Fibroblast of skin of back (primary cell): ENCODE measurements at regions not wholly inside any gene's neighbourhood (a gene's known extent, or its start where the extent isn't known, plus 50 kb on each side); places are given as distances from the start of the nearest gene placed in this dataset.

Experiments used
- DNase-seq: peaks from one replicate; pipeline ENCODE4 v3.0.0-alpha.2; 2013

- no peak for DNase-seq
Measured at GRCh38 chr10:2703953-2704352, 363.4 kb upstream of the PFKP start.

- DNase-seq: no peak
Measured at GRCh38 chr10:2701802-2702201, 365.5 kb upstream of the PFKP start.

- no peak for DNase-seq
Measured at GRCh38 chr10:2700626-2701305, 366.6 kb upstream of the PFKP start.

- no peak for DNase-seq
Measured at GRCh38 chr10:2688958-2689357, 378.4 kb upstream of the PFKP start.

- no peak for DNase-seq
Measured at GRCh38 chr10:2686691-2687090, 380.7 kb upstream of the PFKP start.

- DNase-seq: no peak
Measured at GRCh38 chr10:2682491-2682890, 384.9 kb upstream of the PFKP start.

- DNase-seq: no peak
Measured at GRCh38 chr10:2681891-2682290, 385.5 kb upstream of the PFKP start.

GRCh38 chr10:2680821-2681220 lies 386.5 kb upstream of the PFKP start:
- no peak for DNase-seq

GRCh38 chr10:2679646-2680045 lies 387.7 kb upstream of the PFKP start:
- no peak for DNase-seq

- DNase-seq: no peak
Measured at GRCh38 chr10:2676455-2676854, 390.9 kb upstream of the PFKP start.

GRCh38 chr10:2674451-2674850 lies 392.9 kb upstream of the PFKP start:
- no peak for DNase-seq

- DNase-seq: no peak
Measured at GRCh38 chr10:2670864-2671263, 396.5 kb upstream of the PFKP start.

- DNase-seq: no peak
Measured at GRCh38 chr10:2665772-2666171, 401.6 kb upstream of the PFKP start.

- no peak for DNase-seq
Measured at GRCh38 chr10:2660276-2660675, 407.1 kb upstream of the PFKP start.

- DNase-seq: no peak
Measured at GRCh38 chr10:2659660-2660209, 407.6 kb upstream of the PFKP start.

- no peak for DNase-seq
Measured at GRCh38 chr10:2658780-2659179, 408.6 kb upstream of the PFKP start.

GRCh38 chr10:2650328-2650727 lies 417.0 kb upstream of the PFKP start:
- DNase-seq: no peak

GRCh38 chr10:2641028-2641427 lies 426.3 kb upstream of the PFKP start:
- no peak for DNase-seq

- DNase-seq: no peak
Measured at GRCh38 chr10:2633630-2634029, 433.7 kb upstream of the PFKP start.

GRCh38 chr10:2631557-2632205 lies 435.7 kb upstream of the PFKP start:
- no peak for DNase-seq

- DNase-seq: no peak
Measured at GRCh38 chr10:2628705-2629104, 438.6 kb upstream of the PFKP start.

- no peak for DNase-seq
Measured at GRCh38 chr10:2627969-2628368, 439.4 kb upstream of the PFKP start.

GRCh38 chr10:2625094-2625493 lies 442.3 kb upstream of the PFKP start:
- no peak for DNase-seq

- DNase-seq: no peak
Measured at GRCh38 chr10:2623675-2624274, 443.6 kb upstream of the PFKP start.
